HK-2 (cell line): ENCODE measurements at regions not wholly inside any gene's neighbourhood (a gene's known extent, or its start where the extent isn't known, plus 50 kb on each side); places are given as distances from the start of the nearest gene placed in this dataset.

Experiments used
- DNase-seq: peaks from one replicate; pipeline ENCODE4 v3.0.0-alpha.2; 2018; ENCODE audit not compliant: unreplicated experiment

- DNase-seq, result no peak
Observed at GRCh38 chr3:175861916-175862315, 1002.8 kb downstream of the NAALADL2 start.
